NCI-H2081 treated with DMSO at 0.1 percent for 48 hours (cell line): ENCODE measurements at regions not wholly inside any gene's neighbourhood (a gene's known extent, or its start where the extent isn't known, plus 50 kb on each side); places are given as distances from the start of the nearest gene placed in this dataset.

Experiments
- DNase-seq: peaks from one replicate; lab custom pipeline; 2025; lab: John Stamatoyannopoulos, UW

- no peak for DNase-seq
Observed at GRCh38 chr2:21393173-21393572, 269.4 kb downstream of the TDRD15 start.

- DNase-seq, result no peak
Observed at GRCh38 chr2:21395366-21395765, 271.6 kb downstream of the TDRD15 start.

GRCh38 chr2:21396252-21396651 is 272.5 kb downstream of the TDRD15 start:
- DNase-seq, result no peak

- DNase-seq, result no peak
Observed at GRCh38 chr2:21401022-21401698, 277.4 kb downstream of the TDRD15 start.

- DNase-seq, result no peak
Observed at GRCh38 chr2:21404137-21404536, 280.4 kb downstream of the TDRD15 start.

- no peak for DNase-seq
Observed at GRCh38 chr2:21404827-21405625, 281.3 kb downstream of the TDRD15 start.

- DNase-seq, result no peak
Observed at GRCh38 chr2:21406386-21406785, 282.6 kb downstream of the TDRD15 start.

GRCh38 chr2:21406911-21407310 is 283.1 kb downstream of the TDRD15 start:
- no peak for DNase-seq

GRCh38 chr2:21407851-21408250 is 284.1 kb downstream of the TDRD15 start:
- DNase-seq, result no peak

- no peak for DNase-seq
Observed at GRCh38 chr2:21411741-21412140, 288.0 kb downstream of the TDRD15 start.

GRCh38 chr2:21412944-21413443 is 289.2 kb downstream of the TDRD15 start:
- peak; percentile 39 for DNase-seq

- no peak for DNase-seq
Observed at GRCh38 chr2:21415234-21415633, 291.5 kb downstream of the TDRD15 start.

GRCh38 chr2:21416226-21416625 is 292.5 kb downstream of the TDRD15 start:
- DNase-seq, result no peak

GRCh38 chr2:21418456-21418855 is 294.7 kb downstream of the TDRD15 start:
- DNase-seq, result no peak

GRCh38 chr2:21420553-21421335 is 297.0 kb downstream of the TDRD15 start:
- no peak for DNase-seq

- no peak for DNase-seq
Observed at GRCh38 chr2:21422050-21422449, 298.3 kb downstream of the TDRD15 start.

- DNase-seq, result no peak
Observed at GRCh38 chr2:21422724-21423522, 299.2 kb downstream of the TDRD15 start.

GRCh38 chr2:21423854-21424253 is 300.1 kb downstream of the TDRD15 start:
- no peak for DNase-seq

- no peak for DNase-seq
Observed at GRCh38 chr2:21424375-21424774, 300.6 kb downstream of the TDRD15 start.

GRCh38 chr2:21427606-21428005 is 303.8 kb downstream of the TDRD15 start:
- DNase-seq, result no peak

GRCh38 chr2:21428754-21429153 is 305.0 kb downstream of the TDRD15 start:
- no peak for DNase-seq

- DNase-seq, result no peak
Observed at GRCh38 chr2:21429747-21430146, 306.0 kb downstream of the TDRD15 start.
